PC-9 (cell line): ENCODE measurements at regions not wholly inside any gene's neighbourhood (a gene's known extent, or its start where the extent isn't known, plus 50 kb on each side); places are given as distances from the start of the nearest gene placed in this dataset.
"Not testable (repeated sequence)": the region's sequence is repeated elsewhere in the genome, so short reads cannot be mapped to it uniquely, and the experiment has no call there.

ENCODE experiments used
- BruUV-seq: library from RNA; stranded (reverse); fragments of 400-500 nt; replicated peaks from 2 replicates; lab custom pipeline; 2021; lab: Mats Ljungman, UMichigan
- CTCF ChIA-PET: fragments of 300-600 bp; sonication (Branson Sonifier 250); formaldehyde crosslinking; loops from one replicate; lab custom pipeline; 2022; ENCODE audit warnings: antibody characterized with exemption; lab: Charles Lee
- POLR2A ChIA-PET: fragments of 300-600 bp; sonication (Branson Sonifier 250); formaldehyde crosslinking; loops from one replicate; lab custom pipeline; 2022; ENCODE audit warnings: antibody characterized with exemption; ENCODE audit not compliant: unreplicated experiment; lab: Charles Lee
- DNase-seq, 2 experiments: peaks; one replicate each; pipeline versions ENCODE4 v3.0.0 to v3.0.0-alpha.2; 2015 to 2022; ENCODE audit warnings: mixed read lengths in 1 of 2
- H2AFZ ChIP-seq: fragments of 200-600 bp; sonication (generic); 2 replicates; pipeline ENCODE4 v1.8.1; 2017; ENCODE audit warnings: antibody characterized with exemption
- H3F3A ChIP-seq: fragments of 200-600 bp; sonication (generic); 2 replicates; pipeline ENCODE4 v1.8.1; 2017; ENCODE audit warnings: antibody characterized with exemption, mild to moderate bottlenecking, low read depth; ENCODE audit not compliant: insufficient read depth
- H3K27ac ChIP-seq: fragments of 200-600 bp; sonication (generic); 2 replicates; pipeline ENCODE4 v1.6.1; 2016; ENCODE audit warnings: mixed run types
- H3K27me3 ChIP-seq: fragments of 200-600 bp; sonication (generic); 2 replicates; pipeline ENCODE4 v1.6.1; 2016; ENCODE audit warnings: low read depth, mixed run types; ENCODE audit not compliant: insufficient read depth
- H3K36me3 ChIP-seq: fragments of 200-600 bp; sonication (generic); 2 replicates; pipeline ENCODE4 v1.6.1; 2016; ENCODE audit warnings: low read depth, mixed run types
- H3K4me1 ChIP-seq: fragments of 200-600 bp; sonication (generic); replicated peaks from 2 replicates; pipeline ENCODE4 v1.6.1; 2016; ENCODE audit warnings: mixed run types; ENCODE audit not compliant: insufficient read depth
- H3K4me2 ChIP-seq: fragments of 200-600 bp; sonication (generic); 2 replicates; pipeline ENCODE4 v1.6.1; 2017; ENCODE audit warnings: mixed run types
- H3K4me3 ChIP-seq: fragments of 200-600 bp; sonication (generic); 2 replicates; pipeline ENCODE4 v1.6.1; 2016; ENCODE audit warnings: mixed run types
- H3K79me2 ChIP-seq: fragments of 200-600 bp; sonication (generic); 2 replicates; pipeline ENCODE4 v1.6.1; 2017; ENCODE audit warnings: low read depth, mixed run types
- H3K9me2 ChIP-seq: fragments of 200-600 bp; sonication (generic); 2 replicates; pipeline ENCODE4 v1.8.1; 2017; ENCODE audit warnings: mild to moderate bottlenecking; ENCODE audit not compliant: insufficient read depth
- H3K9me3 ChIP-seq: fragments of 200-600 bp; sonication (generic); 2 replicates; pipeline ENCODE4 v1.8.1; 2016; ENCODE audit warnings: low read depth; ENCODE audit not compliant: insufficient read depth
- H4K20me1 ChIP-seq: fragments of 200-600 bp; sonication (generic); 2 replicates; pipeline ENCODE4 v1.8.1; 2017; ENCODE audit not compliant: insufficient read depth
- CTCF ChIP-seq: fragments of 200-600 bp; sonication (generic); conservative IDR thresholded peaks from 2 replicates; pipeline ENCODE4 v1.6.1; 2017; ENCODE audit warnings: mixed run types, antibody characterized with exemption, mild to moderate bottlenecking, moderate library complexity
- EZH2 ChIP-seq: fragments of 200-600 bp; sonication (generic); IDR thresholded peaks from 2 replicates; pipeline ENCODE4 v1.8.0; 2017; ENCODE audit warnings: antibody characterized with exemption, low read depth
- intact Hi-C: fragments of 100-400 bp; cut with micrococcal nuclease; formaldehyde crosslinking; loops from one replicate; pipeline ENCODE4 v1.10.0; 2022; ENCODE audit not compliant: unreplicated experiment

GRCh38 chrX:65587616-65588526, 53.3 kb upstream of the LAS1L start:
- Histone ChIP-seq H3K27me3 (no peaks in the 10 kb centered on the region), H3K79me2 (no peaks in the 10 kb centered on the region), H3K4me2 (no peak overlapping the region), H3K9me3 (no peaks in the 10 kb centered on the region), H3K36me3 (no peaks in the 10 kb centered on the region), H2AFZ (0 out of 2 replicates have a peak overlapping the region, but pooled peaks have one; percentile 67), H3K27ac (no peak overlapping the region), H3F3A (no peaks in the 10 kb centered on the region), H3K4me3 (no peak overlapping the region), H3K4me1 (no peaks in the 10 kb centered on the region), H3K9me2 (no peaks in the 10 kb centered on the region), H4K20me1 (no peaks in the 10 kb centered on the region)
- peak in 1 of 2 experiments; percentile 49 for DNase-seq
- TF ChIP-seq CTCF (no peak), EZH2 (no peak)
- ChIA-PET POLR2A (no interaction called here), CTCF (interaction anchor here (0.6 kb wide), 1 partner anchor 25 kb away, joined by 23 read pairs; no protein-coding TSS in a partner anchor)
- no TSS peak for BruUV-seq
- intact Hi-C loops = no loop called here

- Histone ChIP-seq H3K4me1 (no peaks in the 10 kb centered on the region), H3K27ac (no peak overlapping the region), H3K79me2 (no peaks in the 10 kb centered on the region), H4K20me1 (no peaks in the 10 kb centered on the region), H3K9me2 (no peaks in the 10 kb centered on the region), H3K4me2 (no peak overlapping the region), H3K36me3 (no peaks in the 10 kb centered on the region), H3F3A (no peaks in the 10 kb centered on the region), H2AFZ (no peak overlapping the region), H3K27me3 (no peaks in the 10 kb centered on the region), H3K4me3 (no peak overlapping the region), H3K9me3 (no peaks in the 10 kb centered on the region)
- no peak for DNase-seq
- CTCF ChIA-PET = no interaction called here
- TF ChIP-seq EZH2 (no peak), CTCF (no peak)
- POLR2A ChIA-PET = no interaction called here
- intact Hi-C loops = no loop called here
- no TSS peak for BruUV-seq
These were observed 51.9 kb upstream of the LAS1L start for GRCh38 chrX:65586491-65586890.

GRCh38 chrX:65585226-65585625, 50.6 kb upstream of the LAS1L start:
- H3F3A ChIP-seq, intact Hi-C loops, H3K4me2 ChIP-seq, H3K27ac ChIP-seq, CTCF ChIA-PET, H2AFZ ChIP-seq, H3K79me2 ChIP-seq, H4K20me1 ChIP-seq, POLR2A ChIA-PET, H3K27me3 ChIP-seq, H3K4me1 ChIP-seq, BruUV-seq, H3K36me3 ChIP-seq, H3K9me2 ChIP-seq, H3K9me3 ChIP-seq, H3K4me3 ChIP-seq, DNase-seq: not testable (repeated sequence)
